ENCODE measurements at regions not wholly inside any gene's neighbourhood (a gene's known extent, or its start where the extent isn't known, plus 50 kb on each side); places are given as distances from the start of the nearest gene placed in this dataset.
"Not testable (repeated sequence)": the region's sequence is repeated elsewhere in the genome, so short reads cannot be mapped to it uniquely, and the experiment has no call there.

- no peaks in the 10 kb centered on the region for H3K27me3 ChIP-seq (ENCODE audit: insufficient read depth in 3 of 3, low read length in 2 of 3)
- H3K4me1 ChIP-seq = no peaks in the 10 kb centered on the region
- no peaks in the 10 kb centered on the region for H3K9me3 ChIP-seq
- intact Hi-C loops (cut with DNase I) = no loop called here
- H3K27ac ChIP-seq = no peak overlapping the region
- DNase-seq (no peak), ATAC-seq (no peak)
- WGBS, 3 donors = 75 to 86% (median 82%) methylated on average over 7 of the region's 7 CpGs
- H3K4me3 ChIP-seq = no peak overlapping the region
- TF ChIP-seq CTCF (IDR thresholded peaks at IDR 0.05) = no peak
- H3K36me3 ChIP-seq (ENCODE audit: insufficient read depth in 1 of 2, low read depth in 1 of 2) = no peaks in the 10 kb centered on the region
Measured at GRCh38 chr20:47985092-47985850, 200.0 kb upstream of the SULF2 start.

DNA sequence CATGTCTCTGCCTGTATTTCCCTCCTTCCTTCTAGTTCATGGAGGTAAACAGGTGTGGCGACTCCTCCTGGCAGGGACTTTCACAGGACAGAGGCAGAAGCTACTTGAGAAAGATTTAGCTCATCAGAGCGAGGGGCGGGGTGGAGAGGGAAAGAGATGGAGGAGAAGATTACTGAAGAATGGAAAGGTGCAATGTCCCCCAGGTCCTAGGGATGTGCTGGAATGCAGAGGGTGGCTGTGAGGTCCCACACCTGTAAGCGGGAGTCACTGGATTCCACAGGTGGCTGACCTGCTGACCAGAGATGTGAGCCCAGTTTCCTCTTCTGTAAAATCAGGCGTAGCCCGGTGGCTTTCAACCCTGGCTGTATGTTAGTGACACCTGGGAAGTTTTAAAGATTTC lies 199.2 kb upstream of the SULF2 start:
- ATAC-seq (no peak), DNase-seq (no peak)
- Histone ChIP-seq H3K4me1 (no peaks in the 10 kb centered on the region), H3K27ac (no peak overlapping the region), H3K36me3 (ENCODE audit: insufficient read depth in 1 of 2, low read depth in 1 of 2) (no peaks in the 10 kb centered on the region), H3K27me3 (ENCODE audit: insufficient read depth in 3 of 3, low read length in 2 of 3) (peaks cover 0 to 2% (median 0%) of the 10 kb centered on the region in 3 donors), H3K9me3 (no peaks in the 10 kb centered on the region), H3K4me3 (no peak overlapping the region)
- TF ChIP-seq CTCF (IDR thresholded peaks at IDR 0.05) = no peak
- intact Hi-C loops (cut with DNase I) = no loop called here
- 83 to 91% (median 89%) methylated on average over 6 of the region's 6 CpGs for WGBS, 3 donors

- H3K27me3 ChIP-seq (ENCODE audit: insufficient read depth in 3 of 3, low read length in 2 of 3); H3K4me1 ChIP-seq; DNase-seq; H3K4me3 ChIP-seq; intact Hi-C loops (cut with DNase I); H3K36me3 ChIP-seq (ENCODE audit: insufficient read depth in 1 of 2, low read depth in 1 of 2); H3K9me3 ChIP-seq; H3K27ac ChIP-seq; ATAC-seq: not testable (repeated sequence)
- 28 to 45% (median 36%) methylated on average over 3 to 8 of the region's 8 CpGs for WGBS, 3 donors
Measured at GRCh38 chr20:47983642-47984041, 198.4 kb upstream of the SULF2 start.

GRCh38 chr20:47982574-47983360 lies 197.5 kb upstream of the SULF2 start:
- Histone ChIP-seq H3K27ac (no peak overlapping the region), H3K9me3 (no peaks in the 10 kb centered on the region), H3K27me3 (ENCODE audit: insufficient read depth in 3 of 3, low read length in 2 of 3) (peaks cover 0 to 5% (median 2%) of the 10 kb centered on the region in 3 donors), H3K4me3 (no peak overlapping the region), H3K4me1 (no peaks in the 10 kb centered on the region), H3K36me3 (ENCODE audit: insufficient read depth in 1 of 2, low read depth in 1 of 2) (no peaks in the 10 kb centered on the region)
- no peak for TF ChIP-seq CTCF (IDR thresholded peaks at IDR 0.05)
- ATAC-seq (no peak), DNase-seq (no peak)
- intact Hi-C loops (cut with DNase I) = no loop called here
- 77 to 88% (median 77%) methylated on average over 17 to 18 of the region's 18 CpGs for WGBS, 3 donors

- ATAC-seq = no peak
Measured at GRCh38 chr20:47981222-47981621, 195.9 kb upstream of the SULF2 start.

More at GRCh38 chr20:47981222-47981621, 195.9 kb upstream of the SULF2 start:
- no peaks in the 10 kb centered on the region for H3K36me3 ChIP-seq (ENCODE audit: insufficient read depth in 1 of 2, low read depth in 1 of 2)
- no peak for TF ChIP-seq CTCF (IDR thresholded peaks at IDR 0.05)
- 18 to 22% (median 19%) methylated on average over 6 of the region's 6 CpGs for WGBS, 3 donors
- H3K4me3 ChIP-seq = no peak overlapping the region
- no peak for DNase-seq
- intact Hi-C loops (cut with DNase I) = no loop called here
- no peak overlapping the region for H3K27ac ChIP-seq
- H3K4me1 ChIP-seq = no peaks in the 10 kb centered on the region
- H3K27me3 ChIP-seq (ENCODE audit: insufficient read depth in 3 of 3, low read length in 2 of 3) = peaks cover 0 to 5% (median 2%) of the 10 kb centered on the region in 3 donors
- no peaks in the 10 kb centered on the region for H3K9me3 ChIP-seq
